SK-N-SH treated with all-trans-retinoic acid at 6 μM for 48 hours (cell line): ENCODE measurements at regions not wholly inside any gene's neighbourhood (a gene's known extent, or its start where the extent isn't known, plus 50 kb on each side); places are given as distances from the start of the nearest gene placed in this dataset.
A peak's percentile ranks its signal among the peaks of the same experiment; 100 is the strongest.

Experiments used
- ATAC-seq: fragments of 200-7000 bp; cut with Tn5 transposase; 3 replicates; pipeline ENCODE4 v1.9.1; 2020; ENCODE audit warnings: mild to moderate bottlenecking, moderate library complexity
- ARNTL ChIP-seq: fragments of 450-650 bp; formaldehyde crosslinking; IDR thresholded peaks from 2 replicates; pipeline ENCODE4 v1.5.0; 2020; ENCODE audit warnings: low read depth, mild to moderate bottlenecking, moderate library complexity, borderline replicate concordance
- BACH2 ChIP-seq: fragments of 250-450 bp; sonication (Bioruptor Pico); IDR thresholded peaks from 2 replicates; pipeline ENCODE4 v1.9.0; 2021; ENCODE audit warnings: mild to moderate bottlenecking, borderline replicate concordance
- CREB5 ChIP-seq: fragments of 250-450 bp; sonication (Bioruptor Pico); IDR thresholded peaks from 2 replicates; pipeline ENCODE4 v1.5.1; 2020; ENCODE audit warnings: low read depth, mild to moderate bottlenecking, moderate library complexity
- CSDC2 ChIP-seq: fragments of 250-450 bp; sonication (Bioruptor Pico); IDR thresholded peaks from 2 replicates; pipeline ENCODE4 v1.5.0; 2020; ENCODE audit warnings: mild to moderate bottlenecking, moderate library complexity
- CSRNP3 ChIP-seq: fragments of 250-450 bp; sonication (Bioruptor Pico); IDR thresholded peaks from 2 replicates; pipeline ENCODE4 v1.5.1; 2021; ENCODE audit warnings: mild to moderate bottlenecking, moderate library complexity
- GLIS3 ChIP-seq: fragments of 250-450 bp; sonication (Bioruptor Pico); IDR thresholded peaks from 2 replicates; pipeline ENCODE4 v1.5.0; 2020; ENCODE audit warnings: mild to moderate bottlenecking, moderate library complexity
- ISL1 ChIP-seq: fragments of 250-450 bp; sonication (Bioruptor Pico); IDR thresholded peaks from 2 replicates; pipeline ENCODE4 v2.1.2; 2022; ENCODE audit warnings: mild to moderate bottlenecking, moderate library complexity
- OSR1 ChIP-seq: fragments of 250-450 bp; sonication (Bioruptor Pico); IDR thresholded peaks from 2 replicates; pipeline ENCODE4 v1.8.0; 2022; ENCODE audit warnings: moderate library complexity, mild to moderate bottlenecking, inconsistent platforms
- PATZ1 ChIP-seq: fragments of 250-450 bp; sonication (Bioruptor Pico); IDR thresholded peaks from 2 replicates; pipeline ENCODE4 v1.8.0; 2020; ENCODE audit warnings: mild to moderate bottlenecking, moderate library complexity, borderline replicate concordance
- POU6F1 ChIP-seq: fragments of 250-450 bp; sonication (Bioruptor Pico); IDR thresholded peaks from 2 replicates; pipeline ENCODE4 v1.8.0; 2021; ENCODE audit warnings: low read depth, mild to moderate bottlenecking, moderate library complexity, borderline replicate concordance
- PPARA ChIP-seq: fragments of 250-450 bp; sonication (Bioruptor Pico); IDR thresholded peaks from 2 replicates; pipeline ENCODE4 v1.5.0; 2020; ENCODE audit warnings: mild to moderate bottlenecking, borderline replicate concordance
- RARB ChIP-seq: fragments of 250-450 bp; sonication (Bioruptor Pico); IDR thresholded peaks from 2 replicates; pipeline ENCODE4 v1.8.0; 2021; ENCODE audit warnings: mild to moderate bottlenecking, moderate library complexity
- TCF4 ChIP-seq: fragments of 250-450 bp; sonication (Bioruptor Pico); IDR thresholded peaks from 2 replicates; pipeline ENCODE4 v1.8.0; 2021; ENCODE audit warnings: mild to moderate bottlenecking, moderate library complexity, borderline replicate concordance
- TOX ChIP-seq: fragments of 250-450 bp; sonication (Bioruptor Pico); IDR thresholded peaks from 2 replicates; pipeline ENCODE4 v1.8.0; 2021; ENCODE audit warnings: mild to moderate bottlenecking, moderate library complexity, borderline replicate concordance
- ZC3H10 ChIP-seq: fragments of 250-450 bp; sonication (Bioruptor Pico); IDR thresholded peaks from 2 replicates; pipeline ENCODE4 v1.5.1; 2021; ENCODE audit warnings: mild to moderate bottlenecking, moderate library complexity
- ZFP3 ChIP-seq: fragments of 250-450 bp; sonication (Bioruptor Pico); IDR thresholded peaks from 2 replicates; pipeline ENCODE4 v1.5.0; 2020; ENCODE audit warnings: mild to moderate bottlenecking, moderate library complexity
- ZFP30 ChIP-seq: fragments of 450-650 bp; formaldehyde crosslinking; IDR thresholded peaks from 2 replicates; pipeline ENCODE4 v1.5.0; 2022; ENCODE audit warnings: mild to moderate bottlenecking, moderate library complexity

- peak; percentile 90 for ATAC-seq
- TF ChIP-seq CREB5 (no peak), ARNTL (no peak), TCF4 (CRISPR knock-in tag) (no peak), PPARA (CRISPR knock-in tag) (no peak), ZC3H10 (CRISPR knock-in tag) (peak; percentile 98), TOX (CRISPR knock-in tag) (peak; percentile 94), CSDC2 (peak; percentile 70; the same call in 1 of the 2 replicates), ZFP3 (CRISPR knock-in tag) (peak; percentile 74; the same call in 1 of the 2 replicates), POU6F1 (CRISPR knock-in tag) (peak; percentile 51; the same call in 1 of the 2 replicates)
- TF ChIP-seq, all 23 proteins: peak for 5
These were observed 248.6 kb upstream of the KLF4 start for GRCh38 chr9:107737987-107738743.

- ATAC-seq: no peak
- TF ChIP-seq ZFP3 (CRISPR knock-in tag) (peak; percentile 74), CSRNP3 (CRISPR knock-in tag) (no peak)
- TF ChIP-seq, all 23 proteins: peak for 1
These were observed 248.0 kb upstream of the KLF4 start for GRCh38 chr9:107737610-107737986.

GRCh38 chr9:107735821-107736220, 246.3 kb upstream of the KLF4 start:
- no peak for ATAC-seq
- TF ChIP-seq TCF4 (CRISPR knock-in tag) (no peak), ZFP30 (no peak), ZFP3 (CRISPR knock-in tag) (no peak), RARB (CRISPR knock-in tag) (no peak), ISL1 (no peak), PATZ1 (CRISPR knock-in tag) (no peak), CREB5 (no peak), CSDC2 (no peak), OSR1 (CRISPR knock-in tag) (no peak), GLIS3 (no peak), ZC3H10 (CRISPR knock-in tag) (no peak), TOX (CRISPR knock-in tag) (no peak), PPARA (CRISPR knock-in tag) (no peak), POU6F1 (CRISPR knock-in tag) (no peak), BACH2 (CRISPR knock-in tag) (no peak)
